Osteoblast (primary cell): ENCODE measurements at regions not wholly inside any gene's neighbourhood (a gene's known extent, or its start where the extent isn't known, plus 50 kb on each side); places are given as distances from the start of the nearest gene placed in this dataset.

Experiments
- DNase-seq: peaks from one replicate; pipeline ENCODE4 v3.0.0; 2011; ENCODE audit warnings: low spot score, mixed read lengths; ENCODE audit not compliant: insufficient read length; ENCODE audit errors: missing footprints
- H2AFZ ChIP-seq: 2 replicates; pipeline ENCODE4 v1.6.0; 2011; ENCODE audit warnings: mild to moderate bottlenecking, low read length
- H3K27ac ChIP-seq: 2 replicates; pipeline ENCODE4 v1.5.1; 2011; ENCODE audit warnings: mild to moderate bottlenecking, low read depth, low read length, moderate library complexity
- H3K27me3 ChIP-seq: 2 replicates; pipeline ENCODE4 v1.6.0; 2012; ENCODE audit warnings: mild to moderate bottlenecking, control low read depth, inconsistent platforms, low read length, moderate library complexity; ENCODE audit not compliant: insufficient read depth
- H3K36me3 ChIP-seq: 2 replicates; pipeline ENCODE4 v1.5.1; 2011; ENCODE audit warnings: mild to moderate bottlenecking, low read length, control low read depth, moderate library complexity; ENCODE audit not compliant: insufficient read depth
- H3K4me1 ChIP-seq: 2 replicates; pipeline ENCODE4 v1.5.1; 2011; ENCODE audit warnings: mild to moderate bottlenecking, low read length, control low read depth, moderate library complexity; ENCODE audit not compliant: insufficient read depth
- H3K4me2 ChIP-seq: 2 replicates; pipeline ENCODE4 v1.6.0; 2011; ENCODE audit warnings: mild to moderate bottlenecking, low read length; ENCODE audit not compliant: insufficient read depth
- H3K4me3 ChIP-seq: fragments of 200-600 bp; sonication (generic); 3 replicates; pipeline ENCODE4 v1.5.1; 2012; ENCODE audit warnings: mild to moderate bottlenecking, low read length, inconsistent platforms; ENCODE audit not compliant: insufficient read depth
- H3K79me2 ChIP-seq: 2 replicates; pipeline ENCODE4 v1.6.0; 2012; ENCODE audit warnings: mild to moderate bottlenecking, low read length, control low read depth, inconsistent platforms; ENCODE audit not compliant: insufficient read depth
- H3K9me3 ChIP-seq: 2 replicates; pipeline ENCODE4 v1.5.1; 2011; ENCODE audit warnings: low read depth, low read length, control low read depth
- H4K20me1 ChIP-seq: 2 replicates; pipeline ENCODE4 v1.6.0; 2012; ENCODE audit warnings: mild to moderate bottlenecking, low read length, control low read depth; ENCODE audit not compliant: insufficient read depth
- CTCF ChIP-seq: IDR thresholded peaks from 2 replicates; pipeline ENCODE4 v1.5.1; 2011; ENCODE audit warnings: mild to moderate bottlenecking, low read depth, low read length, moderate library complexity; ENCODE audit errors: extremely low read depth

- Histone ChIP-seq H4K20me1 (no peaks in the 10 kb centered on the region), H3K4me1 (no peaks in the 10 kb centered on the region), H2AFZ (no peak overlapping the region), H3K79me2 (no peaks in the 10 kb centered on the region), H3K27ac (no peak overlapping the region), H3K4me3 (no peak overlapping the region), H3K9me3 (no peaks in the 10 kb centered on the region), H3K27me3 (no peaks in the 10 kb centered on the region), H3K36me3 (no peaks in the 10 kb centered on the region), H3K4me2 (no peak overlapping the region)
- no peak for DNase-seq
- no peak for TF ChIP-seq CTCF
Observed at GRCh38 chr5:175599210-175599609, 58.7 kb upstream of the HRH2 start.

GRCh38 chr5:175603987-175604739 is 53.7 kb upstream of the HRH2 start:
- no peaks in the 10 kb centered on the region for H3K27me3 ChIP-seq
- no peak overlapping the region for H2AFZ ChIP-seq
- no peak for DNase-seq
- no peak for TF ChIP-seq CTCF
- no peaks in the 10 kb centered on the region for H3K4me1 ChIP-seq
- no peaks in the 10 kb centered on the region for H4K20me1 ChIP-seq
- H3K79me2 ChIP-seq: no peaks in the 10 kb centered on the region
- H3K27ac ChIP-seq: no peak overlapping the region
- H3K4me2 ChIP-seq: no peak overlapping the region
- H3K36me3 ChIP-seq: no peaks in the 10 kb centered on the region
- no peak overlapping the region for H3K4me3 ChIP-seq
- H3K9me3 ChIP-seq: no peaks in the 10 kb centered on the region

GRCh38 chr5:175606409-175606808 is 51.5 kb upstream of the HRH2 start:
- Histone ChIP-seq H3K4me1 (no peaks in the 10 kb centered on the region), H3K9me3 (no peaks in the 10 kb centered on the region), H3K27me3 (no peaks in the 10 kb centered on the region), H3K4me2 (no peak overlapping the region), H3K27ac (no peak overlapping the region), H3K4me3 (no peak overlapping the region), H3K79me2 (no peaks in the 10 kb centered on the region), H2AFZ (no peak overlapping the region), H3K36me3 (no peaks in the 10 kb centered on the region), H4K20me1 (no peaks in the 10 kb centered on the region)
- no peak for DNase-seq
- TF ChIP-seq CTCF: no peak
